DOHH2 (cell line): ENCODE measurements at regions not wholly inside any gene's neighbourhood (a gene's known extent, or its start where the extent isn't known, plus 50 kb on each side); places are given as distances from the start of the nearest gene placed in this dataset.

Source experiments
- H3F3A ChIP-seq: fragments of 200-600 bp; sonication (generic), shearing (Covaris generic); 2 replicates; pipeline ENCODE4 v1.6.0; 2016; ENCODE audit warnings: antibody characterized with exemption, mild to moderate bottlenecking; ENCODE audit not compliant: control insufficient read depth, insufficient read depth
- H3K27ac ChIP-seq: fragments of 200-600 bp; sonication (generic); 2 replicates; pipeline ENCODE4 v1.5.1; 2014; ENCODE audit warnings: low read depth, mild to moderate bottlenecking, low read length, moderate library complexity
- H3K27me3 ChIP-seq: fragments of 200-600 bp; sonication (generic); 2 replicates; pipeline ENCODE4 v1.6.1; 2014; ENCODE audit warnings: mild to moderate bottlenecking, low read length, mixed read lengths; ENCODE audit not compliant: control insufficient read depth
- H3K36me3 ChIP-seq: fragments of 200-600 bp; sonication (generic); 2 replicates; pipeline ENCODE4 v1.6.1; 2014; ENCODE audit warnings: mild to moderate bottlenecking, low read length, moderate library complexity, mixed read lengths; ENCODE audit not compliant: control insufficient read depth
- H3K4me1 ChIP-seq: fragments of 200-600 bp; sonication (generic); 2 replicates; pipeline ENCODE4 v1.6.1; 2014; ENCODE audit warnings: mild to moderate bottlenecking, low read length, mixed read lengths; ENCODE audit not compliant: control insufficient read depth
- H3K4me2 ChIP-seq: fragments of 200-600 bp; sonication (generic); 2 replicates; pipeline ENCODE4 v1.6.0; 2014; ENCODE audit warnings: mild to moderate bottlenecking, low read length, moderate library complexity
- H3K4me3 ChIP-seq: fragments of 200-600 bp; sonication (generic); 2 replicates; pipeline ENCODE4 v1.5.1; 2014; ENCODE audit warnings: mild to moderate bottlenecking, low read length, mixed read lengths
- H3K79me2 ChIP-seq: fragments of 200-600 bp; sonication (generic); 2 replicates; pipeline ENCODE4 v1.6.1; 2014; ENCODE audit warnings: mild to moderate bottlenecking, low read length, mixed read lengths; ENCODE audit not compliant: control insufficient read depth
- H3K9me2 ChIP-seq: fragments of 200-600 bp; sonication (generic); replicated peaks from 2 replicates; pipeline ENCODE4 v1.6.1; 2014; ENCODE audit warnings: mild to moderate bottlenecking, low read length, mixed read lengths; ENCODE audit not compliant: control insufficient read depth
- H3K9me3 ChIP-seq: fragments of 200-600 bp; sonication (generic); 2 replicates; pipeline ENCODE4 v1.6.1; 2014; ENCODE audit warnings: antibody characterized with exemption, low read length, mixed read lengths; ENCODE audit not compliant: control insufficient read depth, insufficient read depth
- H4K20me1 ChIP-seq: fragments of 200-600 bp; sonication (generic); 2 replicates; pipeline ENCODE4 v1.6.0; 2014; ENCODE audit warnings: low read depth, mild to moderate bottlenecking, antibody characterized with exemption, low read length, moderate library complexity; ENCODE audit not compliant: control insufficient read depth, insufficient read depth
- CTCF ChIP-seq: fragments of 200-600 bp; sonication (generic); IDR thresholded peaks from one replicate; pipeline ENCODE4 v1.5.1; 2014; ENCODE audit warnings: antibody characterized with exemption, mild to moderate bottlenecking, low read depth, low read length; ENCODE audit not compliant: poor library complexity, severe bottlenecking
- EZH2phosphoT487 ChIP-seq: fragments of 200-600 bp; sonication (generic); IDR thresholded peaks from 2 replicates; pipeline ENCODE4 v1.6.1; 2017; ENCODE audit warnings: borderline replicate concordance, mild to moderate bottlenecking, antibody characterized with exemption, low read length, moderate library complexity, mixed read lengths

- no peaks in the 10 kb centered on the region for H3K36me3 ChIP-seq
- H3K79me2 ChIP-seq = no peaks in the 10 kb centered on the region
- H4K20me1 ChIP-seq = no peaks in the 10 kb centered on the region
- no peak overlapping the region for H3K4me3 ChIP-seq
- no peaks in the 10 kb centered on the region for H3K9me3 ChIP-seq
- no peaks in the 10 kb centered on the region for H3K4me1 ChIP-seq
- H3K27ac ChIP-seq = no peak overlapping the region
- H3F3A ChIP-seq = no peaks in the 10 kb centered on the region
- no peaks in the 10 kb centered on the region for H3K9me2 ChIP-seq
- no peak overlapping the region for H3K4me2 ChIP-seq
- TF ChIP-seq EZH2phosphoT487 (no peak), CTCF (no peak)
- H3K27me3 ChIP-seq = no peaks in the 10 kb centered on the region
Measured at GRCh38 chrX:107542040-107542439, 86.3 kb upstream of the PRPS1 start.

- Histone ChIP-seq H3K9me2 (no peaks in the 10 kb centered on the region), H3K27ac (no peak overlapping the region), H3K4me3 (no peak overlapping the region), H3K36me3 (no peaks in the 10 kb centered on the region), H3K79me2 (no peaks in the 10 kb centered on the region), H3K27me3 (no peaks in the 10 kb centered on the region), H3K4me1 (no peaks in the 10 kb centered on the region), H4K20me1 (no peaks in the 10 kb centered on the region), H3K9me3 (no peaks in the 10 kb centered on the region), H3K4me2 (no peak overlapping the region), H3F3A (no peaks in the 10 kb centered on the region)
- TF ChIP-seq CTCF (no peak), EZH2phosphoT487 (no peak)
Measured at GRCh38 chrX:107542500-107542899, 85.8 kb upstream of the PRPS1 start.

GRCh38 chrX:107547621-107548020 is 80.7 kb upstream of the PRPS1 start:
- H3K4me1 ChIP-seq = no peaks in the 10 kb centered on the region
- H3K9me3 ChIP-seq = no peaks in the 10 kb centered on the region
- no peak overlapping the region for H3K4me3 ChIP-seq
- H3K27me3 ChIP-seq = no peaks in the 10 kb centered on the region
- TF ChIP-seq CTCF (no peak), EZH2phosphoT487 (no peak)
- H3K36me3 ChIP-seq = no peaks in the 10 kb centered on the region
- H3K27ac ChIP-seq = no peak overlapping the region
- no peaks in the 10 kb centered on the region for H3F3A ChIP-seq
- H3K9me2 ChIP-seq = no peaks in the 10 kb centered on the region
- H4K20me1 ChIP-seq = no peaks in the 10 kb centered on the region
- H3K79me2 ChIP-seq = no peaks in the 10 kb centered on the region
- no peak overlapping the region for H3K4me2 ChIP-seq

- Histone ChIP-seq H3K27ac (no peak overlapping the region), H3K4me2 (no peak overlapping the region), H3K9me2 (no peaks in the 10 kb centered on the region), H3K4me1 (no peaks in the 10 kb centered on the region), H3K27me3 (no peaks in the 10 kb centered on the region), H3F3A (no peaks in the 10 kb centered on the region), H3K9me3 (no peaks in the 10 kb centered on the region), H3K79me2 (no peaks in the 10 kb centered on the region), H3K36me3 (no peaks in the 10 kb centered on the region), H3K4me3 (no peak overlapping the region), H4K20me1 (no peaks in the 10 kb centered on the region)
- TF ChIP-seq CTCF (no peak), EZH2phosphoT487 (no peak)
Measured at GRCh38 chrX:107548775-107549174, 79.5 kb upstream of the PRPS1 start.
